Adrenal gland (tissue), 9 donors: ENCODE measurements at regions not wholly inside any gene's neighbourhood (a gene's known extent, or its start where the extent isn't known, plus 50 kb on each side); places are given as distances from the start of the nearest gene placed in this dataset.

Experiments
- DNase-seq, 7 donors: peaks; one replicate each; pipeline ENCODE4 v3.0.0-alpha.2; 2019 to 2020
- H3K27ac ChIP-seq, 5 donors: fragments of 200-600 bp; sonication (generic) in 4 of 5; 1 replicate in 3 of 5; 2 replicates in 2 of 5; pipeline versions ENCODE4 v1.5.1 to v1.8.0; 2016 to 2020; ENCODE audit warnings: mild to moderate bottlenecking in 1 of 5
- H3K27me3 ChIP-seq: fragments of 200-600 bp; 2 replicates; pipeline ENCODE4 v1.8.0; 2021
- H3K36me3 ChIP-seq, 2 donors: fragments of 200-600 bp; replicated peaks in 1 of 2; 1 replicate in 1 of 2; 2 replicates in 1 of 2; pipeline versions ENCODE4 v1.5.1 to v1.8.0; 2018 to 2022
- H3K4me1 ChIP-seq, 2 donors: fragments of 200-600 bp; replicated peaks in 1 of 2; 1 replicate in 1 of 2; 2 replicates in 1 of 2; pipeline versions ENCODE4 v1.5.1 to v1.8.0; 2018 to 2021
- H3K4me3 ChIP-seq, 4 donors: fragments of 200-600 bp; sonication (generic) in 3 of 4; one replicate each; pipeline ENCODE4 v1.5.1; 2016 to 2018
- H3K9me3 ChIP-seq, 3 donors: fragments of 200-600 bp; sonication (generic) in 1 of 3; replicated peaks in 1 of 3; 1 replicate in 2 of 3; 2 replicates in 1 of 3; pipeline versions ENCODE4 v1.5.1 to v1.8.0; 2016 to 2021
- POLR2A ChIP-seq, 2 donors: fragments of 450-650 bp; IDR thresholded peaks; one replicate each; pipeline ENCODE4 v1.6.1; 2017; ENCODE audit warnings: antibody characterized with exemption in 2 of 2, mild to moderate bottlenecking in 2 of 2, moderate library complexity in 1 of 2
- WGBS, 4 donors: extraction: QIAGEN DNeasy Blood & Tissue Kit in 2 of 4; methylation state at CpG; one replicate each; pipeline versions ENCODE4 v1.1.5 to v1.1.7; 2013 to 2017; 5-methylcytosine and 5-hydroxymethylcytosine counted together
- intact Hi-C, 2 donors: fragments of 100-400 bp; cut with DNase I; formaldehyde crosslinking; loops; one replicate each; pipeline versions ENCODE4 v1.14.1 to v1.15.0; 2022 to 2023
- TF ChIP-seq, protein P1 (sequence below), 6 experiments: fragments of 450-650 bp in 4 of 6; fragments of 200-600 bp in 2 of 6; sonication (generic) in 1 of 6; IDR thresholded peaks; 1 replicate in 5 of 6; 2 replicates in 1 of 6; pipeline versions ENCODE4 v1.5.1 to v1.8.0; 2016 to 2021; ENCODE audit warnings: antibody characterized with exemption in 6 of 6, mild to moderate bottlenecking in 2 of 6, moderate library complexity in 1 of 6
- donor health status: healthy with polysubstance abuse.
- donor health status: Bipolar disorder and iron deficiency.
- donor health status: DM: yes; HTN: yes; CAD: no.
- donor health status: DM: no; HTN: no; CAD: no.
- donor health status: DM: no; HTN: no; CAD: no.

- no peak for TF ChIP-seq POLR2A (IDR thresholded peaks at IDR 0.05)
- TF ChIP-seq, protein P1, sequence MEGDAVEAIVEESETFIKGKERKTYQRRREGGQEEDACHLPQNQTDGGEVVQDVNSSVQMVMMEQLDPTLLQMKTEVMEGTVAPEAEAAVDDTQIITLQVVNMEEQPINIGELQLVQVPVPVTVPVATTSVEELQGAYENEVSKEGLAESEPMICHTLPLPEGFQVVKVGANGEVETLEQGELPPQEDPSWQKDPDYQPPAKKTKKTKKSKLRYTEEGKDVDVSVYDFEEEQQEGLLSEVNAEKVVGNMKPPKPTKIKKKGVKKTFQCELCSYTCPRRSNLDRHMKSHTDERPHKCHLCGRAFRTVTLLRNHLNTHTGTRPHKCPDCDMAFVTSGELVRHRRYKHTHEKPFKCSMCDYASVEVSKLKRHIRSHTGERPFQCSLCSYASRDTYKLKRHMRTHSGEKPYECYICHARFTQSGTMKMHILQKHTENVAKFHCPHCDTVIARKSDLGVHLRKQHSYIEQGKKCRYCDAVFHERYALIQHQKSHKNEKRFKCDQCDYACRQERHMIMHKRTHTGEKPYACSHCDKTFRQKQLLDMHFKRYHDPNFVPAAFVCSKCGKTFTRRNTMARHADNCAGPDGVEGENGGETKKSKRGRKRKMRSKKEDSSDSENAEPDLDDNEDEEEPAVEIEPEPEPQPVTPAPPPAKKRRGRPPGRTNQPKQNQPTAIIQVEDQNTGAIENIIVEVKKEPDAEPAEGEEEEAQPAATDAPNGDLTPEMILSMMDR (IDR thresholded peaks at IDR 0.05), result no peak
- WGBS, 4 donors, result 37 to 54% (median 49%) methylated on average over 5 of the region's 5 CpGs
- no peak overlapping the region for H3K4me3 ChIP-seq
- DNase-seq, result peak in 6 of 7 donors; percentile 19 to 64 (median 38)
- no peaks in the 10 kb centered on the region for H3K36me3 ChIP-seq
- H3K4me1 ChIP-seq, result no peaks in the 10 kb centered on the region
- intact Hi-C loops, result no loop called here
- no peaks in the 10 kb centered on the region for H3K9me3 ChIP-seq
- H3K27ac ChIP-seq, result no peak overlapping the region
- no peaks in the 10 kb centered on the region for H3K27me3 ChIP-seq
Observed at GRCh38 chr12:91896286-91897024, 249.2 kb downstream of the BTG1 start.

GRCh38 chr12:91894911-91895310 lies 250.7 kb downstream of the BTG1 start:
- TF ChIP-seq, protein P1 (IDR thresholded peaks at IDR 0.05), result no peak
- TF ChIP-seq POLR2A (IDR thresholded peaks at IDR 0.05), result no peak
- H3K4me1 ChIP-seq, result no peaks in the 10 kb centered on the region
- intact Hi-C loops, result no loop called here
- no peak overlapping the region for H3K4me3 ChIP-seq
- H3K9me3 ChIP-seq, result no peaks in the 10 kb centered on the region
- no peak overlapping the region for H3K27ac ChIP-seq
- H3K27me3 ChIP-seq, result no peaks in the 10 kb centered on the region
- DNase-seq, result no peak
- H3K36me3 ChIP-seq, result no peaks in the 10 kb centered on the region

DNA sequence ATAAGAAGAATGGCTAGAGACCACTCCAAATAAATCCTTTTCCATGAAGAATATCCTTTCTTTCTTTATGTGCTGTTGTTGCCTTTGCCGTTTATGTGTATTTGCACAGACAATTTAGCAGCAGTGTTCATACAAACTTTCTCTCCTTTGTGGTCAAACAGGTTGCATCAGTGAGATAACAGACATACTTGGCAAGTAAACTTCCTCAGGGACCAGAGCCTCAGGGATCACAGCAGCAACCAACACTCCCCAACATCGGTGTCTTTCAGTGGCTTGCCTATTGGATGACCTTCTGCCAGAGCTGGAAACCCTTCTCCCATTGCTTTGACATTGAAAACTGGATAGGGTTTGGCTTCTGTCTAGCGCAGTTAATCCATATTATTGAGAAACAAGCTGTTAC lies 252.2 kb downstream of the BTG1 start:
- DNase-seq, result no peak
- 90 to 99% (median 93%) methylated on average over 3 of the region's 3 CpGs for WGBS, 4 donors
- H3K36me3 ChIP-seq, result no peaks in the 10 kb centered on the region
- TF ChIP-seq, protein P1 (IDR thresholded peaks at IDR 0.05), result no peak
- intact Hi-C loops, result no loop called here
- H3K4me3 ChIP-seq, result no peak overlapping the region
- H3K4me1 ChIP-seq, result no peaks in the 10 kb centered on the region
- no peak overlapping the region for H3K27ac ChIP-seq
- H3K9me3 ChIP-seq, result no peaks in the 10 kb centered on the region
- no peaks in the 10 kb centered on the region for H3K27me3 ChIP-seq

DNA sequence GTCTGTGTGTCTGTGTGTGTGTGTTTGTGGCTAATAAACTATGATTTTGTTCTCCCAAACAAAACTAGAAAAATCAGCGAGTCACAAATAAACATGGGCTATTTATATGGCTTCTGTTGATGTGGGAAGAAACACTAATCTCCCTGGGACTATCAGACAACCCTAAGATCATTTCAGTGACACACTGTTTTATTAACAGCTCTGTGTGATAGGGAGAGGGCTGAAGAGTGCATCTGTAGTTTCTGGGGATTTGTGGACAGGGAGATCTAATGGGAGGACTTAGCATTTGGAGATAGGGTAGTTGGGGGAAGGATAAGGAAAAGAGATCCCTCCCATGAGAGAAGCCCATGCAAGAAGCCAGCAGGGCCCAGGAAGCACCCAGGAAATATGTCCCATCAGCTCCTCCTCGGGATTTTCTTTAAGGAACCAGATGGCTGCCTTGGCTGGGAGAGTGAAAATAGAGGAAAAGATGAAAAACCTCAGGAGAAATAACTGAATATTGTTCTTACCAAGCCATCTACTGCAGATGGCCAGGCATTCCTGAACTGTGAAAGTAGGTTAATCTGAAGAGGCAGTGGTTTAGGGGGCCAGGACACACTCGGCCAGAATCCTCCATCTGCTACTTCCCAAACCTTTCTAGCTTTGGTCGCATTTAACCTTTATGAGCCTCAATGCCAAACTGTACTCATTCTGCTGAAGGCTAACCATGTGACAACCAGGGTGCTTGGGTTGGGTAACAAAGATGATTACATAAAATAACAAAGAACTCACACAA lies 253.4 kb downstream of the BTG1 start:
- H3K4me3 ChIP-seq, result no peak overlapping the region
- WGBS, 4 donors, result 66 to 79% (median 70%) methylated on average over 4 of the region's 4 CpGs
- H3K9me3 ChIP-seq, result no peaks in the 10 kb centered on the region
- TF ChIP-seq, protein P1 (IDR thresholded peaks at IDR 0.05), result no peak
- no peak for TF ChIP-seq POLR2A (IDR thresholded peaks at IDR 0.05)
- no peaks in the 10 kb centered on the region for H3K36me3 ChIP-seq
- H3K27ac ChIP-seq, result no peak overlapping the region
- no peak for DNase-seq
- no peaks in the 10 kb centered on the region for H3K27me3 ChIP-seq
- intact Hi-C loops, result no loop called here
- no peaks in the 10 kb centered on the region for H3K4me1 ChIP-seq
